ENCODE measurements at regions not wholly inside any gene's neighbourhood (a gene's known extent, or its start where the extent isn't known, plus 50 kb on each side); places are given as distances from the start of the nearest gene placed in this dataset.

DNA sequence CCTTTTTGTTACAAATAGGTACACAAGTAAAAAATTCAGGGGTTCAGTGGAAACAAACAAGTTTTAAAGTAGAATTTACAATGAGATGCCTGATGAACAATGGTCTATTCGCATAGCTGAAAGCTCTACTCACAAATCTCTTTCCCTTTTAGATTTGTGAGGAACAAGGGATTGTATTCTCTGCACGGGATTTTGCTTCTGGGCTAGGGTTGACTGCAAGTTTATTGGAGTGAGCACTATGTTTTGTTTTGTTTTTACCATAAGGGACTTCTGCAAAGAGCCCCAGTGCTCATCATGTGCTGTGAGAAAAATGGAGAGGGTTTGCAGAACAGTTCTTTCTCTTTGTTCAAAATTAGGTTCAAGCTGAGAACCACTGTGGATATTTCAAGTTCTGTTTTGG lies 160.5 kb downstream of the DLEU7 start:
- H2BK120ac ChIP-seq (ENCODE audit: low read depth, low read length, poor library complexity, severe bottlenecking) = no peak overlapping the region
- H3K27ac Mint-ChIP-seq = peak overlapping the region in 1 of 3 experiments; percentile 76; a peak in 2 of 7 replicates

More for the DNA sequence above, 160.5 kb downstream of the DLEU7 start:
- no peak overlapping the region for H3K4me3 Mint-ChIP-seq
- Histone ChIP-seq H3K9ac (ENCODE audit: extremely low read depth, insufficient read length, low read length) (no peak overlapping the region), H4K20me1 (ENCODE audit: control insufficient read depth, insufficient read depth, insufficient read length) (no peaks in the 10 kb centered on the region), H3K4ac (ENCODE audit: low read depth, low read length) (no peak overlapping the region), H3K9me3 (ENCODE audit: control insufficient read depth, low read depth, low read length) (no peaks in the 10 kb centered on the region), H3K4me2 (ENCODE audit: insufficient read depth, insufficient read length, low read length) (no peak overlapping the region), H3K14ac (ENCODE audit: insufficient read depth, low read length) (no peak overlapping the region), H4K8ac (replicated peaks; ENCODE audit: insufficient read length, low read depth, low read length) (no peak overlapping the region), H3K27me3 (ENCODE audit: insufficient read depth, low read length) (no peaks in the 10 kb centered on the region), H3T11ph (ENCODE audit: low read length) (no peak overlapping the region), H2AK5ac (ENCODE audit: insufficient read length, low read length) (no peak overlapping the region), H2BK12ac (ENCODE audit: insufficient read length, low read depth, low read length) (no peak overlapping the region), H2AFZ (ENCODE audit: low read length) (no peak overlapping the region), H2BK15ac (ENCODE audit: low read depth, low read length) (no peak overlapping the region), H2BK20ac (ENCODE audit: low read depth, low read length, poor library complexity, severe bottlenecking) (no peak overlapping the region), H3K79me1 (ENCODE audit: insufficient read depth, low read depth, low read length, poor library complexity, severe bottlenecking) (no peaks in the 10 kb centered on the region), H4K91ac (ENCODE audit: insufficient read length, low read depth, low read length) (no peak overlapping the region), H3K4me1 (ENCODE audit: insufficient read depth, low read length) (no peaks in the 10 kb centered on the region; the same call in 1 of the 2 replicates), H4K5ac (ENCODE audit: insufficient read length, low read depth, low read length) (no peak overlapping the region), H2BK5ac (ENCODE audit: insufficient read length, low read length) (no peak overlapping the region), H3K79me2 (ENCODE audit: insufficient read depth, low read length) (no peaks in the 10 kb centered on the region), H3K23ac (ENCODE audit: insufficient read length, low read depth, low read length) (no peak overlapping the region), H3K18ac (ENCODE audit: insufficient read length, low read depth, low read length) (no peak overlapping the region), H3K56ac (ENCODE audit: insufficient read length, low read depth, low read length) (no peak overlapping the region), H3K27ac (ENCODE audit: insufficient read length, low read depth, low read length) (no peak overlapping the region), H3K23me2 (ENCODE audit: insufficient read length, low read depth, low read length, poor library complexity, severe bottlenecking) (no peaks in the 10 kb centered on the region)
- TF ChIP-seq, protein P1, sequence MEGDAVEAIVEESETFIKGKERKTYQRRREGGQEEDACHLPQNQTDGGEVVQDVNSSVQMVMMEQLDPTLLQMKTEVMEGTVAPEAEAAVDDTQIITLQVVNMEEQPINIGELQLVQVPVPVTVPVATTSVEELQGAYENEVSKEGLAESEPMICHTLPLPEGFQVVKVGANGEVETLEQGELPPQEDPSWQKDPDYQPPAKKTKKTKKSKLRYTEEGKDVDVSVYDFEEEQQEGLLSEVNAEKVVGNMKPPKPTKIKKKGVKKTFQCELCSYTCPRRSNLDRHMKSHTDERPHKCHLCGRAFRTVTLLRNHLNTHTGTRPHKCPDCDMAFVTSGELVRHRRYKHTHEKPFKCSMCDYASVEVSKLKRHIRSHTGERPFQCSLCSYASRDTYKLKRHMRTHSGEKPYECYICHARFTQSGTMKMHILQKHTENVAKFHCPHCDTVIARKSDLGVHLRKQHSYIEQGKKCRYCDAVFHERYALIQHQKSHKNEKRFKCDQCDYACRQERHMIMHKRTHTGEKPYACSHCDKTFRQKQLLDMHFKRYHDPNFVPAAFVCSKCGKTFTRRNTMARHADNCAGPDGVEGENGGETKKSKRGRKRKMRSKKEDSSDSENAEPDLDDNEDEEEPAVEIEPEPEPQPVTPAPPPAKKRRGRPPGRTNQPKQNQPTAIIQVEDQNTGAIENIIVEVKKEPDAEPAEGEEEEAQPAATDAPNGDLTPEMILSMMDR (conservative IDR thresholded peaks at IDR 0.05) = no peak
- DNase-seq = no peak
- peaks cover 3 to 4% of the 10 kb centered on the region in 2 experiments; a peak in 1 of 5 replicates for H3K9me3 Mint-ChIP-seq
- WGBS (ENCODE audit: extremely low coverage, insufficient read length, low lambda C conversion rate) = no CpG with 5 or more reads among the region's 2 CpGs
- H3K36me3 Mint-ChIP-seq (ENCODE audit: insufficient read depth in 1 of 3, low read depth in 3 of 3) = peaks cover 0 to 5% (median 4%) of the 10 kb centered on the region in 3 experiments; a peak in 1 of 7 replicates
- no peaks in the 10 kb centered on the region for H3K27me3 Mint-ChIP-seq (ENCODE audit: low read depth)
- H3K4me1 Mint-ChIP-seq = peaks cover 25 to 26% of the 10 kb centered on the region in 2 experiments

All from H9 (cell line).